Body of pancreas (tissue), 4 donors: ENCODE measurements at regions not wholly inside any gene's neighbourhood (a gene's known extent, or its start where the extent isn't known, plus 50 kb on each side); places are given as distances from the start of the nearest gene placed in this dataset.

ENCODE experiments used
- ATAC-seq: fragments of 150-250 bp; one replicate; pipeline ENCODE4 v1.9.1; 2016
- DNase-seq, 4 donors: peaks; one replicate each; pipeline ENCODE4 v3.0.0-alpha.2; 2019
- H3K27ac ChIP-seq, 4 donors: fragments of 200-600 bp; sonication (generic); 1 replicate in 3 of 4; 2 replicates in 1 of 4; pipeline versions ENCODE4 v1.5.1 to v1.6.1; 2016 to 2019; ENCODE audit warnings: mild to moderate bottlenecking in 1 of 4, mixed read lengths in 1 of 4, moderate library complexity in 1 of 4
- H3K27me3 ChIP-seq, 2 donors: fragments of 200-600 bp; sonication (generic); one replicate each; pipeline ENCODE4 v1.6.0; 2016; ENCODE audit warnings: mild to moderate bottlenecking in 1 of 2
- H3K36me3 ChIP-seq, 2 donors: fragments of 200-600 bp; sonication (generic); replicated peaks in 1 of 2; 2 replicates each; pipeline ENCODE4 v1.5.1; 2016; ENCODE audit warnings: low read depth in 2 of 2; ENCODE audit not compliant: insufficient read depth in 1 of 2
- H3K4me1 ChIP-seq: fragments of 200-600 bp; sonication (generic); one replicate; pipeline ENCODE4 v1.6.0; 2016
- H3K4me3 ChIP-seq, 2 donors: fragments of 200-600 bp; sonication (generic); 1 replicate in 1 of 2; 2 replicates in 1 of 2; pipeline ENCODE4 v1.5.1; 2016 to 2019
- H3K9me3 ChIP-seq, 3 donors: fragments of 200-600 bp; sonication (generic); 1 replicate in 2 of 3; 2 replicates in 1 of 3; pipeline ENCODE4 v1.5.1; 2016
- CTCF ChIP-seq, 7 experiments: fragments of 450-650 bp in 4 of 7; fragments of 200-600 bp in 3 of 7; sonication (generic) in 3 of 7; IDR thresholded peaks; one replicate each; pipeline ENCODE4 v1.5.1; 2016 to 2019; ENCODE audit warnings: antibody characterized with exemption in 7 of 7
- POLR2A ChIP-seq, 3 donors: fragments of 450-650 bp; IDR thresholded peaks; one replicate each; pipeline ENCODE4 v1.6.1; 2016; ENCODE audit warnings: antibody characterized with exemption in 3 of 3, mild to moderate bottlenecking in 2 of 3
- whole genome bisulfite sequencing, 2 donors: methylation state at CpG; one replicate each; pipeline ENCODE4 v1.1.5; 2017; 5-methylcytosine and 5-hydroxymethylcytosine counted together
- intact Hi-C: fragments of 100-400 bp; cut with DNase I; formaldehyde crosslinking; loops from one replicate; pipeline ENCODE4 v1.15.1; 2023

- Histone ChIP-seq H3K27ac (no peak overlapping the region), H3K9me3 (no peaks in the 10 kb centered on the region), H3K4me3 (no peak overlapping the region), H3K4me1 (peaks cover 8% of the 10 kb centered on the region), H3K36me3 (no peaks in the 10 kb centered on the region), H3K27me3 (no peaks in the 10 kb centered on the region)
- no peak for DNase-seq
- ATAC-seq, result no peak
- WGBS, 2 donors, result 71 to 76% methylated on average over 4 of the region's 4 CpGs
- TF ChIP-seq CTCF (IDR thresholded peaks at IDR 0.05), result no peak
- no peak for TF ChIP-seq POLR2A (IDR thresholded peaks at IDR 0.05)
- intact Hi-C loops, result loop anchor here (10.0 kb wide), 1 partner anchor 187 kb away; no protein-coding TSS in a partner anchor
These were observed 61.7 kb upstream of the CCDC167 start for GRCh38 chr6:37561361-37561760.

GRCh38 chr6:37560737-37561103 lies 61.0 kb upstream of the CCDC167 start:
- Histone ChIP-seq H3K36me3 (no peaks in the 10 kb centered on the region), H3K9me3 (no peaks in the 10 kb centered on the region), H3K4me3 (no peak overlapping the region), H3K27me3 (no peaks in the 10 kb centered on the region), H3K27ac (no peak overlapping the region), H3K4me1 (peaks cover 2% of the 10 kb centered on the region)
- 74 to 83% methylated on average over 3 of the region's 3 CpGs for WGBS, 2 donors
- TF ChIP-seq CTCF (IDR thresholded peaks at IDR 0.05), result no peak
- TF ChIP-seq POLR2A (IDR thresholded peaks at IDR 0.05), result no peak
- intact Hi-C loops, result loop anchor here (10.0 kb wide), 1 partner anchor 186 kb away; no protein-coding TSS in a partner anchor
- no peak for ATAC-seq
- DNase-seq, result no peak

- Histone ChIP-seq H3K36me3 (no peaks in the 10 kb centered on the region), H3K4me3 (no peak overlapping the region), H3K4me1 (no peaks in the 10 kb centered on the region), H3K27me3 (no peaks in the 10 kb centered on the region), H3K9me3 (no peaks in the 10 kb centered on the region), H3K27ac (no peak overlapping the region)
- no peak for TF ChIP-seq POLR2A (IDR thresholded peaks at IDR 0.05)
- TF ChIP-seq CTCF (IDR thresholded peaks at IDR 0.05), result no peak
- 53 to 61% methylated on average over 3 to 4 of the region's 4 CpGs for WGBS, 2 donors
- intact Hi-C loops, result no loop called here
- ATAC-seq (no peak), DNase-seq (no peak)
These were observed 59.8 kb upstream of the CCDC167 start for GRCh38 chr6:37559501-37559900.

GRCh38 chr6:37559050-37559449 lies 59.4 kb upstream of the CCDC167 start:
- no peaks in the 10 kb centered on the region for H3K4me1 ChIP-seq
- DNase-seq (no peak), ATAC-seq (no peak)
- H3K4me3 ChIP-seq, result no peak overlapping the region
- no peaks in the 10 kb centered on the region for H3K36me3 ChIP-seq
- no peak overlapping the region for H3K27ac ChIP-seq
- no peaks in the 10 kb centered on the region for H3K9me3 ChIP-seq
- H3K27me3 ChIP-seq, result no peaks in the 10 kb centered on the region
- TF ChIP-seq CTCF (IDR thresholded peaks at IDR 0.05) (no peak), POLR2A (IDR thresholded peaks at IDR 0.05) (no peak)
- intact Hi-C loops, result no loop called here
- WGBS, 2 donors, result 56 to 77% methylated on average over 6 of the region's 6 CpGs

GRCh38 chr6:37558646-37559045 lies 59.0 kb upstream of the CCDC167 start:
- Histone ChIP-seq H3K4me3 (no peak overlapping the region), H3K27me3 (no peaks in the 10 kb centered on the region), H3K27ac (no peak overlapping the region), H3K9me3 (no peaks in the 10 kb centered on the region), H3K36me3 (no peaks in the 10 kb centered on the region), H3K4me1 (no peaks in the 10 kb centered on the region)
- no peak for DNase-seq
- intact Hi-C loops, result no loop called here
- ATAC-seq, result no peak
- 74 to 94% methylated on average over 6 to 14 of the region's 14 CpGs for WGBS, 2 donors
- TF ChIP-seq POLR2A (IDR thresholded peaks at IDR 0.05) (no peak), CTCF (IDR thresholded peaks at IDR 0.05) (no peak)
